Esophagus squamous epithelium (tissue), 4 donors: ENCODE measurements at regions not wholly inside any gene's neighbourhood (a gene's known extent, or its start where the extent isn't known, plus 50 kb on each side); places are given as distances from the start of the nearest gene placed in this dataset.

Experiments
- CTCF ChIP-seq, 6 experiments: fragments of 450-650 bp in 4 of 6; fragments of 200-600 bp in 2 of 6; sonication (generic) in 2 of 6; IDR thresholded peaks; one replicate each; pipeline ENCODE4 v1.5.1; 2016 to 2019; ENCODE audit warnings: antibody characterized with exemption in 6 of 6, mild to moderate bottlenecking in 4 of 6, moderate library complexity in 4 of 6
- POLR2A ChIP-seq, 4 donors: fragments of 450-650 bp; IDR thresholded peaks; one replicate each; pipeline ENCODE4 v1.6.1; 2017; ENCODE audit warnings: antibody characterized with exemption in 4 of 4, mild to moderate bottlenecking in 4 of 4, moderate library complexity in 3 of 4

GRCh38 chr15:61798631-61799030 lies 261.6 kb downstream of the VPS13C start:
- TF ChIP-seq CTCF (IDR thresholded peaks at IDR 0.05) (no peak), POLR2A (IDR thresholded peaks at IDR 0.05) (no peak)
